K562 (cell line): ENCODE measurements at regions not wholly inside any gene's neighbourhood (a gene's known extent, or its start where the extent isn't known, plus 50 kb on each side); places are given as distances from the start of the nearest gene placed in this dataset.

Source experiments
- ATAC-seq: fragments of 200-7000 bp; cut with Tn5 transposase; 3 replicates; pipeline ENCODE4 v1.9.1; 2020; ENCODE audit warnings: moderate library complexity
- BruUV-seq: library from RNA; stranded (reverse); fragments of 400-500 nt; replicated peaks from 2 replicates; lab custom pipeline; 2021; lab: Mats Ljungman, UMichigan
- CTCF ChIA-PET: fragments of 300-600 bp; formaldehyde crosslinking; extraction: SDS; loops from one replicate; lab custom pipeline; 2021; ENCODE audit warnings: low intra/inter-chr PET ratio; lab: Yijun Ruan, JAX
- POLR2A ChIA-PET: fragments of 300-600, 350-650 bp; sonication (Branson Sonifier 250); formaldehyde crosslinking; extraction: SDS; loops from one replicate; lab custom pipeline; 2021; ENCODE audit warnings: antibody characterized with exemption, inconsistent platforms; lab: Yijun Ruan, JAX
- DNase-seq, 4 experiments: peaks; one replicate each; pipeline versions ENCODE4 v3.0.0 to v3.0.0-alpha.2; 2011 to 2018; ENCODE audit warnings: low spot score in 3 of 4, mixed read lengths in 3 of 4; ENCODE audit errors: extremely low read depth in 1 of 4
- FAIRE-seq: peaks from 2 replicates; lab custom pipeline; 2011; peaks lifted over from hg19 to GRCh38; lab: Jason Lieb, UNC
- H2AFZ ChIP-seq: 2 replicates; pipeline ENCODE4 v1.6.0; 2011; ENCODE audit warnings: low read depth, low read length, control low read depth, inconsistent platforms
- H3K27ac ChIP-seq: fragments of 200-600 bp; 3 replicates; pipeline ENCODE4 v1.8.0; 2011; ENCODE audit warnings: low read depth, mild to moderate bottlenecking, control low read depth, inconsistent platforms, low read length, moderate library complexity, mixed read lengths; ENCODE audit errors: extremely low read depth
- H3K27me3 ChIP-seq, 2 experiments: fragments of 300-600 bp in 1 of 2; 2 replicates in 1 of 2; 3 replicates in 1 of 2; pipeline versions ENCODE4 v1.6.0 to v1.8.0; 2011; ENCODE audit warnings: inconsistent platforms in 2 of 2, low read length in 2 of 2, mild to moderate bottlenecking in 1 of 2, mixed read lengths in 1 of 2, moderate library complexity in 1 of 2; ENCODE audit not compliant: control insufficient read depth in 2 of 2, insufficient read depth in 2 of 2
- H3K36me3 ChIP-seq: fragments of 300-600 bp; 3 replicates; pipeline ENCODE4 v1.8.0; 2011; ENCODE audit warnings: mild to moderate bottlenecking, low read length, inconsistent platforms; ENCODE audit not compliant: control insufficient read depth, insufficient read depth
- H3K4me1 ChIP-seq, 2 experiments: fragments of 200-600 bp in 1 of 2; replicated peaks in 1 of 2; 2 replicates in 1 of 2; 3 replicates in 1 of 2; pipeline versions ENCODE4 v1.5.1 to v1.8.0; 2011; ENCODE audit warnings: inconsistent platforms in 2 of 2, low read length in 2 of 2, mild to moderate bottlenecking in 1 of 2, mixed read lengths in 1 of 2, moderate library complexity in 1 of 2; ENCODE audit not compliant: control insufficient read depth in 2 of 2, insufficient read depth in 2 of 2
- H3K4me2 ChIP-seq: 2 replicates; pipeline ENCODE4 v1.6.1; 2011; ENCODE audit warnings: low read length, control low read depth, inconsistent platforms, mixed read lengths; ENCODE audit not compliant: insufficient read depth
- H3K4me3 ChIP-seq: fragments of 200-600 bp; sonication (generic), shearing (Covaris generic); 2 replicates; pipeline ENCODE4 v1.5.1; 2016; ENCODE audit warnings: control low read depth, inconsistent platforms
- H3K79me2 ChIP-seq: fragments of 200-600 bp; 3 replicates; pipeline ENCODE4 v1.8.0; 2011; ENCODE audit warnings: low read length, inconsistent platforms; ENCODE audit not compliant: control insufficient read depth, insufficient read depth
- H3K9ac ChIP-seq, 2 experiments: 2 replicates each; pipeline versions ENCODE4 v1.6.0 to v1.6.1; 2011; ENCODE audit warnings: low read depth in 2 of 2, low read length in 2 of 2, control low read depth in 1 of 2, inconsistent platforms in 1 of 2, mild to moderate bottlenecking in 1 of 2, mixed read lengths in 1 of 2; ENCODE audit not compliant: insufficient read depth in 1 of 2
- H3K9me1 ChIP-seq: one replicate; pipeline ENCODE4 v1.6.0; 2011; ENCODE audit warnings: inconsistent platforms, mild to moderate bottlenecking, low read length, moderate library complexity; ENCODE audit not compliant: control insufficient read depth, insufficient read depth
- H3K9me3 ChIP-seq: replicated peaks from 2 replicates; pipeline ENCODE4 v1.5.1; 2011; ENCODE audit warnings: low read depth, low read length, inconsistent platforms; ENCODE audit not compliant: control insufficient read depth, insufficient read depth
- H4K20me1 ChIP-seq: replicated peaks from 2 replicates; pipeline ENCODE4 v1.6.1; 2011; ENCODE audit warnings: low read length, inconsistent platforms, mixed read lengths; ENCODE audit not compliant: control insufficient read depth, insufficient read depth
- FIP1L1 ChIP-seq: fragments of 200-400 bp; formaldehyde crosslinking; IDR thresholded peaks from 2 replicates; pipeline ENCODE4 v1.6.1; 2018; ENCODE audit warnings: mild to moderate bottlenecking, low read depth, low read length; ENCODE audit not compliant: poor library complexity, severe bottlenecking
- KAT2B ChIP-seq: IDR thresholded peaks from one replicate; pipeline ENCODE4 v1.6.1; 2012; ENCODE audit warnings: low read depth, mild to moderate bottlenecking, control low read depth, inconsistent platforms, low read length, moderate library complexity
- KDM5B ChIP-seq: fragments of 200-600 bp; sonication (generic); IDR thresholded peaks from 2 replicates; pipeline ENCODE4 v1.6.1; 2012; ENCODE audit warnings: low read depth, mild to moderate bottlenecking, moderate library complexity, low read length, control low read depth, inconsistent platforms; ENCODE audit not compliant: insufficient replicate concordance
- PHF21A ChIP-seq: fragments of 450-650 bp; IDR thresholded peaks from 2 replicates; pipeline ENCODE4 v1.6.1; 2017; ENCODE audit warnings: low read depth, borderline replicate concordance
- PHF8 ChIP-seq: fragments of 200-600 bp; sonication (generic); IDR thresholded peaks from 2 replicates; pipeline ENCODE4 v1.6.1; 2012; ENCODE audit warnings: mixed run types, mild to moderate bottlenecking, inconsistent platforms, low read length, moderate library complexity, borderline replicate concordance
- ZC3H4 ChIP-seq: sonication (generic); formaldehyde crosslinking; IDR thresholded peaks from 2 replicates; pipeline ENCODE4 v1.9.0; 2021; ENCODE audit warnings: missing genetic modification reagents, borderline replicate concordance
- ZFP36 ChIP-seq: fragments of 150-350 bp; IDR thresholded peaks from 2 replicates; pipeline ENCODE4 v1.6.1; 2018; ENCODE audit warnings: low read length, low read depth; ENCODE audit not compliant: partially characterized antibody
- ZNF232 ChIP-seq: sonication (generic); formaldehyde crosslinking; IDR thresholded peaks from 2 replicates; pipeline ENCODE4 v1.8.0; 2022; ENCODE audit warnings: mild to moderate bottlenecking, missing genetic modification reagents
- ZNF77 ChIP-seq: fragments of 250-450 bp; sonication (Bioruptor Pico); IDR thresholded peaks from 2 replicates; pipeline ENCODE4 v1.5.0; 2020
- WGBS: fragments of 100-300 bp; shearing (Covaris generic); methylation state at CpG from one replicate; pipeline ENCODE4 v1.1.6; 2016; ENCODE audit warnings: low coverage, mixed read lengths; ENCODE audit not compliant: insufficient coverage; ENCODE audit errors: missing lambda C conversion rate; 5-methylcytosine and 5-hydroxymethylcytosine counted together
- in situ Hi-C: fragments of 300-500 bp; cut with MboI; formaldehyde crosslinking; loops from 4 replicates; pipeline ENCODE4 v1.15.0; 2018; ENCODE audit warnings: inconsistent platforms, mixed read lengths
- intact Hi-C: fragments of 100-400 bp; cut with micrococcal nuclease; formaldehyde crosslinking; loops from 2 replicates; pipeline ENCODE4 v1.14.2; 2022

DNA sequence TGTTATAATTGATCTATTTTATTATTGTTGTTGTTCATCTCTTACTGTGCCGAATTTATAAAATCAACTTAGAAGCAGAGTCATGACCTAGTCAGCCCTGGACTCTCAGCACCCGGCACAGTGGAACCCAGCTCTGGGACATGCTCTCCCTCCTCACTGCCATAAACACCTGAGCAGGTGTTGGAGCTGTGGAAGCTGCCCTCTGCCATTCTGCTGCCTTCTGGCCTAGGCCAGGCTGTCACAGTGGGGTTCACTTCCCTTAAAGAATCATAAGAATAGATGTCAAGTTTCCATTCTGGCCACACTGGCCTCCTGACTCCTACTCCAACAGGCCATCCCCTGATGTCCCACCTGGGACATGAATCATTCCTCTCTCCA is 192.2 kb downstream of the ZFP36L2 start (continued):
- TF ChIP-seq KDM5B: no peak
- no peak for TF ChIP-seq ZC3H4 (CRISPR knock-in tag)
- no peak for TF ChIP-seq ZNF232 (CRISPR knock-in tag)
- TF ChIP-seq PHF8: no peak
- TF ChIP-seq, all 486 proteins: peak for 0

GRCh38 chr2:43033466-43034241 is 192.8 kb downstream of the ZFP36L2 start:
- in situ Hi-C loops (no loop called here), intact Hi-C loops (no loop called here)
- no peak for FAIRE-seq
- Histone ChIP-seq H3K9me3 (no peaks in the 10 kb centered on the region), H4K20me1 (no peaks in the 10 kb centered on the region), H2AFZ (no peak overlapping the region), H3K27me3 (no peaks in the 10 kb centered on the region), H3K9me1 (no peaks in the 10 kb centered on the region), H3K9ac (no peak overlapping the region), H3K27ac (no peak overlapping the region), H3K4me2 (no peak overlapping the region), H3K36me3 (no peaks in the 10 kb centered on the region), H3K4me3 (no peak overlapping the region), H3K4me1 (peaks cover 2 to 8% of the 10 kb centered on the region in 2 experiments; a peak in 4 of 5 replicates), H3K79me2 (no peaks in the 10 kb centered on the region)
- TF ChIP-seq KAT2B: no peak
- no peak for TF ChIP-seq FIP1L1
- peak; percentile 73 for TF ChIP-seq ZFP36
- no peak for TF ChIP-seq ZNF77 (CRISPR knock-in tag)
- TF ChIP-seq PHF21A: no peak
- CTCF ChIA-PET: no interaction called here
- 64% methylated on average over 12 of the region's 13 CpGs for WGBS
- POLR2A ChIA-PET: interaction anchor here (0.6 kb wide), 1 partner anchor 23 kb away, joined by 3 read pairs; no protein-coding TSS in a partner anchor
- BruUV-seq: no TSS peak
- ATAC-seq: no peak
- no peak for DNase-seq
